Trophoblast cell (in vitro differentiated cells and primary cell): ENCODE measurements at regions not wholly inside any gene's neighbourhood (a gene's known extent, or its start where the extent isn't known, plus 50 kb on each side); places are given as distances from the start of the nearest gene placed in this dataset.
A peak's percentile ranks its signal among the peaks of the same experiment; 100 is the strongest.
"Not testable (repeated sequence)": the region's sequence is repeated elsewhere in the genome, so short reads cannot be mapped to it uniquely, and the experiment has no call there.

Experiments
- DNase-seq, 2 donors: peaks; one replicate each; pipeline ENCODE4 v3.0.0-alpha.2; 2016
- H2AFZ ChIP-seq: 2 replicates; pipeline ENCODE4 v1.6.1; 2013; ENCODE audit warnings: low read length, moderate library complexity, mild to moderate bottlenecking; ENCODE audit not compliant: insufficient read depth, poor library complexity
- H2AK5ac ChIP-seq: 2 replicates; pipeline ENCODE4 v1.6.1; 2013; ENCODE audit warnings: mild to moderate bottlenecking, low read length
- H2BK120ac ChIP-seq: 2 replicates; pipeline ENCODE4 v1.6.1; 2013; ENCODE audit warnings: low read length, mild to moderate bottlenecking, moderate library complexity; ENCODE audit not compliant: insufficient read depth, poor library complexity
- H2BK12ac ChIP-seq: 2 replicates; pipeline ENCODE4 v1.6.1; 2013; ENCODE audit warnings: mild to moderate bottlenecking, low read length, moderate library complexity
- H2BK5ac ChIP-seq: 2 replicates; pipeline ENCODE4 v1.6.1; 2013; ENCODE audit warnings: low read length, low read depth, moderate library complexity, mild to moderate bottlenecking; ENCODE audit not compliant: poor library complexity
- H3K14ac ChIP-seq: 2 replicates; pipeline ENCODE4 v1.6.1; 2013; ENCODE audit warnings: mild to moderate bottlenecking, low read length
- H3K18ac ChIP-seq: 2 replicates; pipeline ENCODE4 v1.6.1; 2013; ENCODE audit warnings: mild to moderate bottlenecking, low read length
- H3K23ac ChIP-seq: 2 replicates; pipeline ENCODE4 v1.6.1; 2013; ENCODE audit warnings: low read length
- H3K27ac ChIP-seq: 2 replicates; pipeline ENCODE4 v1.5.1; 2013; ENCODE audit warnings: low read depth, mild to moderate bottlenecking, inconsistent platforms, low read length, moderate library complexity
- H3K27me3 ChIP-seq: 2 replicates; pipeline ENCODE4 v1.6.1; 2013; ENCODE audit warnings: inconsistent platforms, mild to moderate bottlenecking, low read length, moderate library complexity; ENCODE audit not compliant: insufficient read depth
- H3K36me3 ChIP-seq, 2 experiments: 1 replicate in 1 of 2; 2 replicates in 1 of 2; pipeline ENCODE4 v1.6.1; 2013; ENCODE audit warnings: low read length in 2 of 2, mild to moderate bottlenecking in 2 of 2, moderate library complexity in 1 of 2; ENCODE audit not compliant: insufficient read depth in 2 of 2, control insufficient read depth in 1 of 2
- H3K4ac ChIP-seq: 2 replicates; pipeline ENCODE4 v1.6.1; 2013; ENCODE audit warnings: low read depth, mild to moderate bottlenecking, low read length, moderate library complexity
- H3K4me1 ChIP-seq, 2 experiments: 1 replicate in 1 of 2; 2 replicates in 1 of 2; pipeline ENCODE4 v1.6.1; 2013; ENCODE audit warnings: low read length in 2 of 2, mild to moderate bottlenecking in 2 of 2, moderate library complexity in 1 of 2; ENCODE audit not compliant: insufficient read depth in 2 of 2, control insufficient read depth in 1 of 2
- H3K4me2 ChIP-seq: 2 replicates; pipeline ENCODE4 v1.6.1; 2013; ENCODE audit warnings: inconsistent platforms, mild to moderate bottlenecking, low read length, moderate library complexity
- H3K4me3 ChIP-seq: 2 replicates; pipeline ENCODE4 v1.5.1; 2013; ENCODE audit warnings: mild to moderate bottlenecking, low read depth, low read length, inconsistent platforms
- H3K79me1 ChIP-seq: one replicate; pipeline ENCODE4 v1.6.1; 2013; ENCODE audit warnings: low read length
- H3K79me2 ChIP-seq: 2 replicates; pipeline ENCODE4 v1.6.1; 2013; ENCODE audit warnings: low read length, mild to moderate bottlenecking; ENCODE audit not compliant: control insufficient read depth, insufficient read depth, poor library complexity
- H3K9ac ChIP-seq: 2 replicates; pipeline ENCODE4 v1.6.1; 2013; ENCODE audit warnings: mild to moderate bottlenecking, low read length
- H3K9me3 ChIP-seq: 2 replicates; pipeline ENCODE4 v1.6.1; 2013; ENCODE audit warnings: low read depth, mild to moderate bottlenecking, control low read depth, inconsistent platforms, low read length; ENCODE audit not compliant: insufficient read depth
- H4K12ac ChIP-seq: 2 replicates; pipeline ENCODE4 v1.6.1; 2013; ENCODE audit warnings: low read depth, mild to moderate bottlenecking, low read length, moderate library complexity
- H4K8ac ChIP-seq: 2 replicates; pipeline ENCODE4 v1.6.1; 2013; ENCODE audit warnings: low read depth, mild to moderate bottlenecking, low read length, moderate library complexity
- H4K91ac ChIP-seq: one replicate; pipeline ENCODE4 v1.6.1; 2013; ENCODE audit warnings: low read depth, mild to moderate bottlenecking, low read length, moderate library complexity
- WGBS: extraction: QIAGEN DNeasy Blood & Tissue Kit; methylation state at CpG from one replicate; pipeline ENCODE4 v1.1.7; 2013; ENCODE audit warnings: missing lambda C conversion rate; ENCODE audit not compliant: insufficient read length, insufficient coverage; ENCODE audit errors: extremely low coverage; 5-methylcytosine and 5-hydroxymethylcytosine counted together

DNA sequence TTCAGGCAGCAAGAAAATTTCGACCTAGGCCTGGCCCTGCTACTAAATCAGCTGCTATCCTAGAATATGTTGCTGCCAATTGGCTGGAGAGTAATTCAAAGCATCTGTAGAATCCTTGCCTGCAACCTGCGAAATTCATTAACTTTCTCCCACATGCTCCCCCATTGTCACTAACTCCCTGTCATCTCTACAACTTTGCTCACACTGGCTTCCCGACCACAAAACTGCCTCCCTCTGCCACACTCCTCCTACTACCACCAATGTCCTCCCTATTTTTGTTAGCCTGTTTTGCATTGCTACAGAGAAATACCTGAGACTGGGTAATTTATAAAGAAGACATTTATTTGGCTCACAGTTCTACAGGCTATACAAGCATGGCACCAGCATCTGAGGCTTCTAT, 570.6 kb downstream of the INSC start:
- Histone ChIP-seq H2AK5ac (no peak overlapping the region), H4K12ac (no peak overlapping the region), H2AFZ (no peak overlapping the region), H3K36me3 (no peaks in the 10 kb centered on the region), H3K79me2 (no peaks in the 10 kb centered on the region), H3K4me1 (no peaks in the 10 kb centered on the region), H3K4ac (no peak overlapping the region), H3K9ac (no peak overlapping the region), H3K79me1 (no peaks in the 10 kb centered on the region), H3K4me3 (no peak overlapping the region), H3K23ac (no peak overlapping the region), H3K18ac (no peak overlapping the region), H3K14ac (no peak overlapping the region), H3K27me3 (no peaks in the 10 kb centered on the region), H4K8ac (no peak overlapping the region), H3K9me3 (peaks cover 2% of the 10 kb centered on the region), H2BK120ac (no peak overlapping the region), H4K91ac (no peak overlapping the region), H3K4me2 (no peak overlapping the region), H2BK12ac (no peak overlapping the region), H3K27ac (no peak overlapping the region), H2BK5ac (no peak overlapping the region)
- no peak for DNase-seq
- no CpG with 5 or more reads among the region's 3 CpGs for WGBS

DNA sequence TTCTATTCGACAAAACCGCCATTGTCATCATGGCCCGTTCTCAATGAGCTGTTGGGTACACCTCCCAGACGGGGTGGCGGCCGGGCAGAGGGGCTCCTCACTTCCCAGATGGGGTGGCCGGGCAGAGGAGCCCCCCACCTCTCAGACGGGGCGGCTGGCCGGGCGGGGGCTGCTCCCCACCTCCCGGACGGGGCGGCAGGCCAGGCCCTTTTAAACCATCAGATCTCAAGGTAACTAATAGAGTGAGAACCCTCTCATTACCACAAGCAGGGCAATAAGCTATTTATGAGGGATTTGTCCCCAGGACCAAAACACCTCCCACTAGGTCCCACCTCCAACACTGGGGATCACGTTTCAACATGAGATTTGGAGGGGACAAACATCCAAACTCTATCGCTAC, 571.5 kb downstream of the INSC start:
- H4K8ac ChIP-seq, H3K79me2 ChIP-seq, H3K79me1 ChIP-seq, H3K27ac ChIP-seq, DNase-seq, H3K4me3 ChIP-seq, H2AK5ac ChIP-seq, H3K9ac ChIP-seq, H4K12ac ChIP-seq, H3K4ac ChIP-seq, H2AFZ ChIP-seq, H3K18ac ChIP-seq, H3K9me3 ChIP-seq, H3K4me2 ChIP-seq, H3K23ac ChIP-seq, H4K91ac ChIP-seq, H3K36me3 ChIP-seq, H2BK5ac ChIP-seq, H3K4me1 ChIP-seq, H3K27me3 ChIP-seq, H2BK120ac ChIP-seq, H3K14ac ChIP-seq: not testable (repeated sequence)
- WGBS = no CpG with 5 or more reads among the region's 16 CpGs
- H2BK12ac ChIP-seq = peak overlapping the region; percentile 46

DNA sequence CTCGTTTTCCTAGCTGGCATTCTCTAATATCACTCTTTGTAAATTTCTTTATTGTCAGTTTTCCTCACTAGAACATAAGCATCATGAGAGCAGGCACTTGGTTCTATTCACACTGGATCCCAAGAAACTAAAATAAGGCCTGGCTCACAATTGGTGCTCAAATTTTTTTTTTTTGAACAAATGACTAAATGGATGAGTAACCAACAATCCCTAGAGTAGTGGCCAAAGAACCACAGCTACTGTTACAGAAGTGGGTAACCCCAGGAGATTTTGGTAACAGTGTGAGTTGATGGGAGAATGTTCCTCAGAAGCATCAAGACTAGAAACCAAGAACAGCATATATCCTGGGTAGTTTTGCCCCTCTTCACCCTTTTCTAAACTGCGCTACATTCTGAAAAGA, 572.6 kb downstream of the INSC start:
- WGBS = no CpG with 5 or more reads among the region's 2 CpGs

DNA sequence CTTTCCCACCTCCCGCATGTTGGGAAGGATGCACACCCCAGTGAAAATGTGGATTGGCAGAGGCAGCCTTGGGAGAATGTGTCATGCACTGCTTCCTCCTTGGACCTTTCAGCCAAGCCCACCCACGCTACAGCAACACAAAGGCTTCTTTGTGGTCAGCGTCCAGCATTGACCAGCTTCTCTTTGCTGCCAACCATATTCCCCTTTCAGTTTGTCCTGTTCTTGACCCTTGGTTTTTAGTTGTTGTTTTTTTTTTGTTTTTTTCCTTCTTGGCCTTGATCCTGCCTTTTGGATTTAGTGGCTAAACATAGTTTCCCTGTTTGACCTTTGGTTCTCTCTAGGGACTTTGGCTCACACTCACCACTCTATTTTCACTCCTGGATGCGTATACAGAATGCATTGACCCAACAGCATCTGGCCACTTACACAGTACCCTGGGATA, 573.6 kb downstream of the INSC start:
- Histone ChIP-seq H3K27ac (no peak overlapping the region), H3K4me2 (no peak overlapping the region), H2BK5ac (no peak overlapping the region), H3K14ac (no peak overlapping the region), H3K79me2 (no peaks in the 10 kb centered on the region), H2AK5ac (no peak overlapping the region), H4K8ac (no peak overlapping the region), H3K4ac (no peak overlapping the region), H3K79me1 (no peaks in the 10 kb centered on the region), H3K18ac (no peak overlapping the region), H3K27me3 (no peaks in the 10 kb centered on the region), H3K9ac (no peak overlapping the region), H3K9me3 (peaks cover 2% of the 10 kb centered on the region), H3K4me1 (peaks cover 0 to 3% of the 10 kb centered on the region in 2 experiments), H2BK120ac (no peak overlapping the region), H3K4me3 (no peak overlapping the region), H3K23ac (no peak overlapping the region), H4K91ac (no peak overlapping the region), H2BK12ac (no peak overlapping the region), H4K12ac (no peak overlapping the region), H3K36me3 (no peaks in the 10 kb centered on the region), H2AFZ (no peak overlapping the region)
- DNase-seq = no peak
- no CpG with 5 or more reads among the region's 4 CpGs for WGBS

More for the DNA sequence above, 572.6 kb downstream of the INSC start:
- H3K4me3 ChIP-seq = no peak overlapping the region
- H3K4me2 ChIP-seq = no peak overlapping the region
- H3K27me3 ChIP-seq = no peaks in the 10 kb centered on the region
- H3K79me1 ChIP-seq = no peaks in the 10 kb centered on the region
- H3K9me3 ChIP-seq = peaks cover 2% of the 10 kb centered on the region
- no peak overlapping the region for H4K8ac ChIP-seq
- H2BK120ac ChIP-seq = no peak overlapping the region
- H4K12ac ChIP-seq = no peak overlapping the region
- no peaks in the 10 kb centered on the region for H3K36me3 ChIP-seq
- H3K14ac ChIP-seq = no peak overlapping the region
- no peak for DNase-seq
- no peak overlapping the region for H4K91ac ChIP-seq
- H3K4ac ChIP-seq = no peak overlapping the region
- no peak overlapping the region for H2AFZ ChIP-seq
- H3K9ac ChIP-seq = no peak overlapping the region
- H3K23ac ChIP-seq = no peak overlapping the region
- H3K4me1 ChIP-seq = no peaks in the 10 kb centered on the region
- no peak overlapping the region for H2BK12ac ChIP-seq
- no peaks in the 10 kb centered on the region for H3K79me2 ChIP-seq
- H2BK5ac ChIP-seq = no peak overlapping the region
- no peak overlapping the region for H3K18ac ChIP-seq
- H2AK5ac ChIP-seq = no peak overlapping the region
- no peak overlapping the region for H3K27ac ChIP-seq
